HL-60 (cell line): ENCODE measurements at regions not wholly inside any gene's neighbourhood (a gene's known extent, or its start where the extent isn't known, plus 50 kb on each side); places are given as distances from the start of the nearest gene placed in this dataset.

Experiments
- CTCF ChIP-seq: IDR thresholded peaks from one replicate; pipeline ENCODE4 v1.5.1; 2011; ENCODE audit warnings: low read length, control low read depth, inconsistent platforms; ENCODE audit not compliant: insufficient read depth
- GABPA ChIP-seq: IDR thresholded peaks from 2 replicates; pipeline ENCODE4 v1.6.1; 2012; ENCODE audit warnings: low read depth
- SPI1 ChIP-seq: IDR thresholded peaks from 2 replicates; pipeline ENCODE4 v1.6.1; 2012; ENCODE audit warnings: low read depth, mild to moderate bottlenecking, borderline replicate concordance

DNA sequence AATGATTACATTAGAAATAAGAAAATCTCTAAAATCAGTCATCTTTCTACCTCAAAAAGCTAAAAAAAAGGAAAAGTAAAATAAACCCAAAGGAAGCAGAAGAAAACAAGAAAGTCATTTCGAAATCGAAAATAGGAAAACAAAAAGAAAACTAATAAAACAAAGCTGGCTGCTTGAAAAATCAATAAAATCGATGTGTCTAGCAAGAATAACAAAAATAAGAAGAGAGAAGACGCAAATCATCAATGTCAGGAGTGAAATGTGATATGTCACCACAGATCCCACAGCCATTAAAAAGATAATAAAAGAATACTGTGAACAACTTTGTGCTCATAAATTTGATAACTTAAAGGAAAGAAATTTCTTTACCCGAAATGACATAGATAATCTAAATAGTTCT, 218.1 kb upstream of the S1PR3 start:
- TF ChIP-seq CTCF: no peak
- TF ChIP-seq GABPA: no peak
- no peak for TF ChIP-seq SPI1
